Amygdala (tissue), 56 donors: ENCODE measurements at regions not wholly inside any gene's neighbourhood (a gene's known extent, or its start where the extent isn't known, plus 50 kb on each side); places are given as distances from the start of the nearest gene placed in this dataset.
A peak's percentile ranks its signal among the peaks of the same experiment; 100 is the strongest.

Experiments
- DNase-seq, 56 donors: peaks; one replicate each; lab custom pipeline; 2025; lab: John Stamatoyannopoulos, UW

DNA sequence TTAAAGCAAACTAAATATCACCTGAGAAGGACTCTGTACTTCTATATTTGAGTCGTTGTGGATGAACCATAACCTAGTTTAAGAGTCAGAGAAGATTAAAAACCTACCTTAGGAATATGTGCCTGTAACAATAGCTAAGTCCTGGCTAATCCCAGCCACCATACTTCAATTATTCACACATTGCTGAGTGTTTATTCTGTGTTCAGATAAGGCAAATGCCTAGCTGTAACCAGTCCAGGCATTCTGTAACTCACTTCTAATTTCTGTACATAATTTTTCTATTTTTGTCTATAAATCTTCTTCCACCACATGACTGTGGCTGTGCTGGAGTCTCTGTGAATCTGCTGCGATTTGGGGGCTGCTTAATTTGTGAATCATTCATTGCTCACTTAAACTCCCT is 441.9 kb upstream of the ADAMTS5 start:
- DNase-seq, result no peak

DNA sequence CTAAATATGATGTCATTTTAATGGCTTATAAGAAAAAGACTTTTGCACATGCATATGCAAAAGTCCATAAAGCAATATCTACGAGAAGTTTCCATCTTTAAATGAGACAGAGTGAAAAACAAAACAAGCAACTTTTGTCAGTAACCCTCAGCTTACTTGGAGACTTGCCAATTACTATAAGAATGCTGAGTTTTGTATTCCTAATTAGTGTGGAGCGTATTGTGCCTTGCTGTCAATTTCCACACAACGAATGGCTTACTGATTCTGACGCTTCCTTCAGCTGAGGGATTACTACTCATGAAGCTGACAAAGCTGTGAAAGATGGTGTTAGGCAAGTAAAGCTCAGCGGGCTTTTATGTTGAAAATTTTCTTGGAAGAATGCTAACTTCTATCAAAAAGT is 440.4 kb upstream of the ADAMTS5 start:
- peak in 2 of 56 donors; percentile 3 to 4 for DNase-seq

GRCh38 chr21:27406300-27407009 is 439.6 kb upstream of the ADAMTS5 start:
- no peak for DNase-seq

- no peak for DNase-seq
Observed at GRCh38 chr21:27403011-27403410, 436.1 kb upstream of the ADAMTS5 start.

DNA sequence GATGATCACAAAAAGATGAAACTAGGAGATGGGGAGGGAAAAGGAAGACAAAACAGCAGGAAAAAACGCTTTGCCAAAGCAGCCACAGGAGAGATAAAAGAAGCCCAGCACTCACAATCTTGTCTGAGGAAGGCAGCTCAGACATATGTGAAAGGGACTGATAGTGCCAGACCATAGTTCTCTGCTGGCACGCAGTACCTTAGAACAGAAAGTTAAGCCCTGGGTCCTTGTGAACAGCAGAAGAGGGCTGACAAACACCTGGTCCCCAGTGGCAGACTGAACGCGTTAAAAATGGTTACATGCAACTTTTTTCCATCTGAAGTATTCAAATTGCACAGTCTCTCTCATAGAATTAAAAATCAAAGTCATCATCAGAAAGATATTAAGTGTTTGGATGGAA is 433.2 kb upstream of the ADAMTS5 start:
- DNase-seq, result no peak

DNA sequence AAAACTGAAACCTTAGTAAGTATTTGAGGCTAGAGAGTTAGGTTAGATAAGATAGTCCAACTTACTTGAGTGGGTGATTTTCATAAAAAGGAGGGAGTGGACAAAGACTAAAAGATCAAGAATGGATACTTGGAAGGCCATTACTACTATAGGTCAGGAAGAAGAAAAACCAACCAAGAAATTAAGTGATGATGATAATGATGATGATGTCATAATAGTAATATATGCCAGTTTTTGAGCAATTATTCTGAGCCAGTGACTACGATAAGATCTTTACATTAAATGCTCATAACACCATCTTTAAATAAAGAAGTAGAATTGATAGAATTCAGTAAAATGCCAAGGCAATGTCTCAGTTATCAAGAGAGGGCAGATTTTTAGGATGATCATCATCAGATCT is 430.7 kb upstream of the ADAMTS5 start:
- no peak for DNase-seq

GRCh38 chr21:27393726-27394125 is 426.8 kb upstream of the ADAMTS5 start:
- no peak for DNase-seq

DNA sequence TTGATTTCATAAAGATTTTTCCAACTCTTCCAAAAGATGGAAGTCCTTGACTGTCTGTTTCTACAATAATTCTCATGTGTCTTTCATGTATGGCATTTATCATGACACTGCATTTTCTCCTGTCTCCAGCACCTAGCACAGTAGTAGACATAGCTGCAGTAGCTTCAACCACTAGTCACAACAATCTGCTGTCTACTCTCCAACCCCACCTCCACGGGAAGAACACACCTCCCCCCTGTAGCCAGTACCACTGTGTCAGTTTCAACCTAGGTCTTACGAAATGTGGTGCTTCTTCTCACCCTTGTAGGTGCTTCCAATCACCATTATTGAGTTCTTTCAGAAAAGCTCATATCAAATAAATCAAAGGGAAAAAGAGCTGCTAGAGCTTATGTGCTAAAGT is 425.1 kb upstream of the ADAMTS5 start:
- DNase-seq, result no peak

GRCh38 chr21:27390384-27390783 is 423.5 kb upstream of the ADAMTS5 start:
- no peak for DNase-seq

DNA sequence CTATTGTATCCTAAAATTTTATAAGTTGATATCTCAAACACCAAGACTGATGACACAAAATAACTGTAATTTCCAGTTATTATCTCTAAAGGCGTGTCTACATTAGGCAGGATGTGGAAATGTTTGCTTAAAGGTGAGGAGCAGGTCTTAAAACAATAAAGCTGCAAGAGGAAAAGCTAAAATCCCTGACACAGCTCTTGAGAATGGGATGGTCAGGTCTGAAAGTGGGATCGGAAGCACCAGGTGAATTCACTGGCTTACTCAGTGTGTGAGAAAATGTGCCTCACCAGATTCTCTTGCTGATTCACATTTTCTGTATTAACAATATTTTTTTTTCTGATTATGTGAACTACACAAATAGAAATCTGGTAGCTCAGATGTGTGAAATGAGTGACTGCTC is 421.9 kb upstream of the ADAMTS5 start:
- no peak for DNase-seq

DNA sequence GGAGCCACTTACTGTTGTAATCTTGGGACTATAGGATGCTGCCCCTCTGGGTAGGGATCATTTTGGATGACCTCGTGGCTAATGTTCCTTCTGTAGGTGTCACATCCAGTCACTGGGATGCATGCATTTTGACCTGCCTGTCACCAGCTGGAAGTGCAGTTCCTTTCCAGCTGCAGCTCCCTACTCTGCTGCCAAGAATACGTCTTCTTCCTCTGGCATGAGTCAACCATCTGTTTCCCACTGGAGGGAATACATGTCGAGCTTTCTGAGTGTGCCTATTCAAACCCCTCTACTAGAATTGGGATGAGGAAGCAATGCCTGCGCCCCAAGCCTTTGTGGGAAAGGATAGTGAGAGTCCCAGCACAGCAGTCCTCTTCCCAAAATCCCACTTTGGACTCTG is 415.5 kb upstream of the ADAMTS5 start:
- no peak for DNase-seq

- DNase-seq, result no peak
Observed at GRCh38 chr21:27380303-27380702, 413.4 kb upstream of the ADAMTS5 start.

DNA sequence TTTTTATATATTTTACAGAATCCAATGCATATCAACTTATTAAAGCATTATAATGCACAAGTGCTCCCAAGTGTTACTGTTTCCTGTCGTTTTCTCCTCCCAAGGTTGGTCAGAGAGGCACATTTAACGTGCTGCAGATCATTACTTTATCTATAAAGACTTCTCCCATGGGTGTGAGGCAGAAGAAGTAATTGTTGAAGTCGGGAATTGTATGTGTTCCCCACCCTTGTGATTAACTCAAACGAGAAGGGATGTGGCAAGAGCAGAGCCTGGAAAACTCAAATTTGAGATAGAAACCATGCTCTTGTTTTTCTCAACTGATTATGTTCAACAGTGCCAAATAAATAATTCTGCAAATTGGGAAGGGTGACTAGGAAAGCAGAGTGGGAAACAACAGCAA is 412.5 kb upstream of the ADAMTS5 start:
- DNase-seq, result no peak

DNA sequence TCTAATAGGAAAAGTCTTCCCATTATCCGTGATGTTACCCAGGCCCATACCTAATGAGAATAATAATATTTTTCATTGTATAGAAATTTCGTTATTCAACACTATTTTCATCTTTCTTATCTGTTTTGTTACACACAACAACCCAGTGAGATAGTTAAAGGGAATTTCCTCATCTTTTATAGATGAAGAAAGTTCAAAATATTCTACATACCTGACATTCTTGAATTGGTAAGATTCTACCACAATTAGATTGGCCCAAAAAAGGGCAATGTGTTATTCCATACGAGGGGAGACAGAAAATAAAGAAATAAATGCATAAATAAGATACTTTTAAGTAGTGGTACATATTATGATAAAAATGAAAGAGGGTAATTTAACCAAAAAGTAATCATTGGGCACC is 405.5 kb upstream of the ADAMTS5 start:
- DNase-seq, result no peak

DNA sequence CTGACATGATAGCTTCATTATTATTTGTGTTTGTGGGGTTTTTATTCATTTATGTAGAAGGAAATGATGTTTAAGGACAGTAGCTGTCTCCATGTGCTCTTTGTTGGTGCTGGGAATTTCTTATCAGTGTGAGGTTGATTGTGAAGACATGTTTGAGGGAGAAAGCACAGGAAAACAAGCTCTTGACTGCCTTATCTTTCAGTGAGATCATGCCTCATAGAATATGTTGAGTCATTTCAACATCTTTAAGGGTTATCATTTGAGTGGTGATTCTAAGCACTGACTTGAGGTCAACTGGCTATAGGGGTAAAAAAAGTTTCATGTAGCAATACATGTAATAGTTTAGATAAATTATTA is 405.1 kb upstream of the ADAMTS5 start:
- DNase-seq, result no peak

- no peak for DNase-seq
Observed at GRCh38 chr21:27371115-27371974, 404.5 kb upstream of the ADAMTS5 start.

DNA sequence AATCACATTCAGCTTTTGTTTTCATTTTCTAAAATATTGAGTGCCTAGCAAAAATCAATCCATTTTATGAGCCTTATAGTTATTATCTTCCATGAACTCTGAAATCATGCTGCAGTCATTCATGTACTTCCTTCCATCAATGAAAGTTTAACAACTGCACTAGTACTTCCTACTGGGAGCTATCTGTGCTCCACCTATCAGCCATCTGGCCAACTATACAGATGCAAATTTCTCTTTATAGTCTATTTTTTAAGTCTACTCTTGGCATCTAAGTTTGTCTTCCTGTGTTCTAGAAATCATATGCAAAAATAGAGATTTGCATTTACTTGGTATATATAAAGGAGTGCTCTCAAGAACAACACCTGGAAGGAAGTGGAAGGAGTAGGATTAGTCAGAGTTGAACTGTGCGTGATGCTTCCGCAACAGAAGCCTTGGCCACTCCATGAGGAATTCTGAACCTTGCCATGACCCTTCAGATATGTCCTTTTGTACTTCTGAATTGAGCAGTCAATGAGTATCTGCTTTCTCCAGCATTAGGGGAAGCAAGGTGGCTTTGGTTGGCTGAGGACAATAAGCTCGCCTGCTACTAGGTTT is 403.2 kb upstream of the ADAMTS5 start:
- no peak for DNase-seq

DNA sequence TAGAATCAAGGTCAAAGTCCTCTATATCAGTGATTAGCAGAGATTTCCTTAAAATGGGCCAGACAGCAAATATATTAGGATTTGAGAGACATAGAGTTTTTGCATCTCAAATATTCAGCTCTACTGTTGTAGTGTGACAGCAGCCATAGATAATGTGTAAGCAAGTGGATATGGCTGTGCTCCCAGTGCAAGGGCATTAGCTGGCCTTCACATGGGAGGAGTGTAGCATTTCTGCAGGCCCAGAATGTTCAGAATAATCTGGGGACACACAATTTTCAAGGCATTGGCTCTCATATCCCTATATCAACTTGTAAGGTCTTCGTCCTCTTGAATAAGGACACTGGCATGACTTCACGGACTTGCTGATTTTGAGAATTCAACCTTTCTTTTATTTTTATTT is 402.3 kb upstream of the ADAMTS5 start:
- no peak for DNase-seq

DNA sequence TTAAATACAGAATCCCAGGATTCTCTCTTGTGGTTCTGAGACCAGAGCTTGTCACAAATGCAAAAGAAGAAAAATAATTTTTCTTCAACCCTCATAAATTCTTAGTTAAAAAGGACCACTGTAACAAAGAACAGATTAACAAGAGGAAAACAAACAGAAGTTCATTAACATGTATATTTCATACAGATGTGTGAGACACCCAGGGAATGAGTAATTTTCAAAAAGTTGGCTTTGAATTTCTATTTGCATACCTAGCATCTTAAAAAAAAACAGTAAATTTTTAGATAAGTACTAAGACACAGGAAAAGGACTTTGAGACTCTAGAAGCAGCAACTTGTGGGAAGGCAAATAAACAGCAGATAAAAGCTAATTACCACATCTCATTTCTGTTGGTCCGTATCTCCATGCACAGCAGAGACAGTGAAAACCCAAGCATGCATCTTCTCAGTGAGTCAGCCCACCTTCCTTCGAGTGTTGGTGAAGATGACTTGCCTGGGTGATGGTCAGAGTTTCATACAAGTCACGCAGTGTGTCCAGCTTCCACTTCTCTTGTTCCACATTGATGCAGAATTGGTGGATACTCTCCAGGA is 399.9 kb upstream of the ADAMTS5 start:
- DNase-seq, result no peak

GRCh38 chr21:27366036-27366435 is 399.1 kb upstream of the ADAMTS5 start:
- DNase-seq, result no peak

- no peak for DNase-seq
Observed at GRCh38 chr21:27365394-27365793, 398.5 kb upstream of the ADAMTS5 start.
